ENCODE measurements at regions not wholly inside any gene's neighbourhood (a gene's known extent, or its start where the extent isn't known, plus 50 kb on each side); places are given as distances from the start of the nearest gene placed in this dataset.

DNA sequence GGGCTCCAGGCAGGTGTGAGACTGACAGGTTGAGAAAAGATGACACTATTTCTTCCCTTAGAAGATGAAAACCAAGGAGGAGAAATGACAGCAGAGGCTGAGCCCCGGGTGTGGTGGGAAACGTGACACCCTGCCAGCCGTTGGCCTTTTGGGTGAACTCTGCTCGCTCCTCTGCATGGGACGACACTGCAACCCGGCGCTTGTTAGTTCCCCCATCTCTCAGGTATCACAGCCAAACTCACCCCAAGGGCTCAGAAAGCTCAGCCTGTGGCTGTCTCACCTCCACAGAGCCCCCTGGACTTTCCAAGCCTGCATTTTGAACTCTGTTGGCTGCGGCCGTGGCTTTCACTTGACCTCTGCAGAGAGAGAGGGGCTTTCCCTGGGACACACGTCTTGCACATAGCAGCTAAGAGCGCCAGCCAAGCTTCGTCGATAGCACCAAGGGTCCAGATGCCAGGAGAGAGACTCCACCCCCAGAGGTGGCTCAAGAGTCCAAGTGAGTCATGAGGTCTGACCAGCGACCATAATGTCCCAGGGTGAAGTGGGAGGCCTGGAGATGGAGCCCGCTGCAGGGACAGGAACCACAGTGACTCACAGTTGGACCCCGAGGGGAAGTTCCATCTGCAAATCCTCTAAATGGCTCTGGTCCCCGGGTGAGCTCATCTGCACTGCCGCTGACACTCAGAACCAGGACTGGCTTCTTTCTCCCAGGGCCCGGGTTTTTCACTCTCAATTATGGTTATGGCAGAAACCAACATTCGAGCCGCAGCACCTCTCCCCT is 301.9 kb downstream of the SOX9 start:
- Mint-ChIP-seq H3K36me3 (peaks cover 2% of the 10 kb centered on the region), H3K4me3 (no peak overlapping the region), H3K9me3 (ENCODE audit: low read depth) (peaks cover 3% of the 10 kb centered on the region), H3K27me3 (no peaks in the 10 kb centered on the region), H3K4me1 (peaks cover 21% of the 10 kb centered on the region), H3K27ac (no peak overlapping the region)
- DNase-seq (peak; percentile 42), ATAC-seq (peak; percentile 45)
- CTCF ChIA-PET, result no interaction called here

DNA sequence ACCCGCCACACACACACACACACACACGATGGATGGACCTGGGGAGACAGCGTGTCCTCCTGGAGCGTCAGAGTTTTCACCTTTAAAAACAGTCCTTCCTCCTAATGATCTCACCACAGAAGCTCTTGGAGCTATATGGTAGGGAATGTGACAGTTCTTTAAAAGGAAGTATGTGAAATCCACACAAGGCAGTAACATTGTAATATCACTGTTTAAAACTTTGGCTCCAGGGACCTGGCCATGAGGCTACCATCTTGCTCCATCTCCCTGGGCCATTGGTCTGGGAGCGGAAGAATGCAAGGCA is 302.4 kb downstream of the SOX9 start:
- ATAC-seq (no peak), DNase-seq (no peak)
- H3K9me3 Mint-ChIP-seq (ENCODE audit: low read depth), result peaks cover 1% of the 10 kb centered on the region
- no peak overlapping the region for H3K4me3 Mint-ChIP-seq
- peaks cover 21% of the 10 kb centered on the region for H3K4me1 Mint-ChIP-seq
- peaks cover under 1% of the 10 kb centered on the region for H3K36me3 Mint-ChIP-seq
- H3K27ac Mint-ChIP-seq, result no peak overlapping the region
- H3K27me3 Mint-ChIP-seq, result no peaks in the 10 kb centered on the region
- CTCF ChIA-PET, result no interaction called here

DNA sequence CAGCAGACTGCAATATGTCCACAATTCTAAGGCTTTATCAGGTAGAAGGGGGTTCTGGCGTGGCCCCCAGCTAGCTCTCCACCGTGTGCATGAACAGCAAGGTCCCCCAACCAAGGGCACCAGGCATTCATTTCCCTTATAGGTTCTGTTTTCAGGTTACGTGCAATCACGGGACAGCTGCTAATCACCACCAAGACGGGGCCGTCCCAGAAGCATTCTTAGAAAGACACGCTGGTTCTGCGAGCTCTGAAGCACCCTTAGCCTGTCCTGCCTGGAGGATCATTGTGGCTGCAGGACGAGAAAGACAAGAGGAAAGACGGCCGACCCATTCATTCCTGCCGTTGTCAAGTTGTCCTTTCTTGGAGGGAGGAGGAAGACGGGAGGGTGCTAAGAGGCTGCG is 302.9 kb downstream of the SOX9 start:
- ATAC-seq (no peak), DNase-seq (no peak)
- CTCF ChIA-PET, result no interaction called here
- H3K27ac Mint-ChIP-seq, result no peak overlapping the region
- no peaks in the 10 kb centered on the region for H3K27me3 Mint-ChIP-seq
- no peaks in the 10 kb centered on the region for H3K36me3 Mint-ChIP-seq
- H3K4me3 Mint-ChIP-seq, result no peak overlapping the region
- peaks cover 21% of the 10 kb centered on the region for H3K4me1 Mint-ChIP-seq
- H3K9me3 Mint-ChIP-seq (ENCODE audit: low read depth), result no peaks in the 10 kb centered on the region

DNA sequence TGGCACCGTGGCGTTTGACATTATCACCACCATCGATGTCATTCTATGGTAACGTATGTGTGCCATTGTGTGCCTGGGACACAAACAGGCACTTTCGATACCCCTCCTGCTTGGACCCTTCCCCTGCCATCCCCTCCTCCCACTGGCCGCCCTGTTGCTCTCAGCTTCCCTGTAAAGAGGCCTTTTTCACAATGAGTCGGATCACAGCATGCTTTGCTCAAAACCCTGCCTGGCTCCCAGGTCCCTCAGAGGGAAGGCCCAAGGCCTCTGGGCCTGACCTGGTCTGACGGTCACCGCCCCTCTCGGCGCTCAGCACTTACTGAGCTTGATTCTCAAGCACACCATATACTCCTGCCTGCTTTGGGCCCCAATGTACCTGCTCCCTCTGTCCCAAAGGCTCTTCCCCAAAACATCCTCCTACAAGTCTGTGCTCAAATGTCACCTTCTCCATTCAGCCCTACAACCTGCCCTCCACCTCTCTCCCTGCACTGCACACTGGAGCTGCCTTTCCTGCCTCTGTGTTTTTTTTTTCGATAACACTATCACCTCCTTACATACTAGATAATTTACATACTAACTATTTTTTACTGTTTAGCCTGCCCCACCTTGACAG is 303.8 kb downstream of the SOX9 start:
- H3K27me3 Mint-ChIP-seq, result no peaks in the 10 kb centered on the region

DNA sequence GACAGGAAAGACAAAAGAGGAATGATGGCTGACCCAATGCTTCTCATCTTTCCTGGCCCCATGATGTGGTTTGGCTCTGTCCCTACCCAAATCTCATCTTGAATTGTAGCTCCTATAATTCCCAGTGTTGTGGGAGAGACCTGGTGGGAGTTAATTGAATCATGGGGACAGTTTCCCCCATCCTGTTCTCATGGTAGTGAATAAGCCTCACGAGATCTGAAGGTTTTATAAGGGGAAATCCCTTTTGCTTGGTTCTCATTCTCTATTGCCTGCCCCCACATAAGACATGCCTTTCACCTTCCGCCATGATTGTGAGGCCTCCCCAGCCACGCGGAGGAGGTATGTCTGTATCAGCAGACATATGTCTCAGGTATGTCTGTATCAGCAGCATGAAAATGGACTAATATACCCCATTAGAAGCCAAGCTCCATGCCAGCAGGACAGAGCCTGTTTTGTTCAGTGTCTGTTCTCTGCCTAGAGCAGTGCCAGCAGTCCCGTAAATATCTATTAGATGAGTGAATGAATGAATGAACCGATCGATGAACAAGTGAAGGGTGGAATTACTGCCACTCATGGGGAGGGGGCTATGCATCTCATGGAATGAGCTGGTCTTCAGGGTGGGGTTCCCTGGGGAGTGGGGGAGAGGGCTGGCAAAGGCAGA is 304.4 kb downstream of the SOX9 start:
- H3K27me3 Mint-ChIP-seq, result no peaks in the 10 kb centered on the region
- no peaks in the 10 kb centered on the region for H3K36me3 Mint-ChIP-seq
- ATAC-seq (no peak), DNase-seq (no peak)
- no peak overlapping the region for H3K4me3 Mint-ChIP-seq
- H3K4me1 Mint-ChIP-seq, result peaks cover 21% of the 10 kb centered on the region
- no peaks in the 10 kb centered on the region for H3K9me3 Mint-ChIP-seq (ENCODE audit: low read depth)
- H3K27ac Mint-ChIP-seq, result no peak overlapping the region
- CTCF ChIA-PET, result no interaction called here

More for the DNA sequence above, 303.8 kb downstream of the SOX9 start:
- Mint-ChIP-seq H3K36me3 (no peaks in the 10 kb centered on the region), H3K4me1 (peaks cover 21% of the 10 kb centered on the region), H3K27ac (no peak overlapping the region), H3K9me3 (ENCODE audit: low read depth) (no peaks in the 10 kb centered on the region), H3K4me3 (no peak overlapping the region)
- ATAC-seq (no peak), DNase-seq (no peak)
- CTCF ChIA-PET, result no interaction called here

DNA sequence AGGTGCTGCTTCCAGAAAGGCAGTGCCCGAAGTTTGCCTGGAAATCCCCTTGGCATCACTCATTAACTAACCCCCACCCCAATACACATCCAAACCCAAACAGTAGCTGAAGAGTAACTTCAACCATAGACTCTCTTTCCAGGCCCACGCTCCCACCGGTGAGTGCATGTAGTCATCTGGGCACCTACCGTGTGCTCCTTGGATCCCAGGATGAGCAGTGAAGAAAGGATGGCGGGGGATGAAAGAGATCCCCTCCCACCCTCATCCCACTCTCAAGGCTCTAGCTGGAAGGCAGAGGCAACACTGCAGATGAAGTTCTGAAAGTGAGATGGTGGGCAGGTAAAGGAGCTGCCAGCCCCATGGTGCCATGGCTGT is 305.0 kb downstream of the SOX9 start:
- CTCF ChIA-PET, result no interaction called here
- H3K4me1 Mint-ChIP-seq, result peaks cover 18% of the 10 kb centered on the region
- H3K4me3 Mint-ChIP-seq, result no peak overlapping the region
- DNase-seq (no peak), ATAC-seq (no peak)
- H3K27me3 Mint-ChIP-seq, result no peaks in the 10 kb centered on the region
- H3K27ac Mint-ChIP-seq, result no peak overlapping the region
- no peaks in the 10 kb centered on the region for H3K36me3 Mint-ChIP-seq
- no peaks in the 10 kb centered on the region for H3K9me3 Mint-ChIP-seq (ENCODE audit: low read depth)

DNA sequence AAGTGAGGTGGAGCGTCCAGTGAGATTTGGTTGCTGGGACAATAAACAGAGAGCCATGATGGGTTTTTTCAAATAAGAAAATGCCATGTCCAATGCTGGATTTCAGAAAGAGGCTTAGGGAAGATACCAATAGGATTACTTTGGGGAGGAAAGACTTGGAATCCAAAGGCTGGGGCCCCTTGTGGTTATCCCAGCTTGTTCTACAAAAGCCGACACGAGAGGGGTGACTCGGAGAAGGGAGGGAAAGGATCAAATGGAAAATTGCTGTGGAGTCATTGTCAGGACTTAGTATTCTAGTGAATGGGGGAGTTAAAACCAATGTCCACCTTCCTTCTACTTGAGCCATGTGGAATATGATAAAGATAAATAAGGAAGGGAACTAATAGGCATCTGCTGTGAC is 305.5 kb downstream of the SOX9 start:
- DNase-seq, result no peak
- H3K4me3 Mint-ChIP-seq, result no peak overlapping the region
- H3K27me3 Mint-ChIP-seq, result no peaks in the 10 kb centered on the region
- H3K27ac Mint-ChIP-seq, result no peak overlapping the region
- peaks cover 13% of the 10 kb centered on the region for H3K4me1 Mint-ChIP-seq
- CTCF ChIA-PET, result no interaction called here
- no peaks in the 10 kb centered on the region for H3K9me3 Mint-ChIP-seq (ENCODE audit: low read depth)
- no peaks in the 10 kb centered on the region for H3K36me3 Mint-ChIP-seq
- ATAC-seq, result no peak

DNA sequence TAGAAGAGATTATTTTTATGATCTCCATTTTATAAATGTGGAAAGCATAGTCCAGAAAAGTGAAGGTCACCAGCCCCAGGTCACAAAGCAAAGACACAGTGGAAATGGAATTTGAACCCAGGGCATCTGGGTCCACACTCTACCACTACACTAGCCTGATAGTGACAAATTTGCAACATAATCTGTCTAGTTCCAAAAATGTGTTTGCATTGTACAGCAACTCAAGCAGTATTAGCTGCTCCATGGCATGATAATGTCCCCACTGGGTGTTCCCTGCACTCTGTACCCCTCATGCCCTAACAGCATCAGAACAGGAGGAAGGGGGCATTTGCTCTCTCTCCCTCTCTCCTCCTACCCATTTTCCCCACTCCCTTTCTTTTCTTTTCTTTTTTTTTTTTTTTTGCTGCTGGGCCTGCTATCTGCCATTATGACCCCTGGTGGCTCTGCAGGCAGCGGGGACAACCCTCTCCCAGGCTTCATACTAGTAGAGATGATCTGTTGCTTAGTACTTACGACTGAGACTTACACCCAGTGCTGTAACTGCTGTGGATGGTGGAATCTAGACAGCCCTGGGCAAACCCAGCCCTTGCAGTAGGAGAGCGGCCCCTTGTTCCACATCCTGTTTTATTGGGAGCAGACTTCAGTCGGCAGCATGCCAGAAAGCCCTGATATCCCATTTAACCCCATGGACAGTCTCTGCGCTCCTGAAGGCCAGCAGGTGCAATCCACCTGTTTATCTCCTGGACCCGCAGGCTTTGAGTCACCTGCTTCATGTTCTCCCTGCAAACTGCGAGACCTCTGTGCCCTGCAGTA is 306.3 kb downstream of the SOX9 start:
- ATAC-seq (no peak), DNase-seq (no peak)
- Mint-ChIP-seq H3K4me3 (no peak overlapping the region), H3K4me1 (peaks cover 6% of the 10 kb centered on the region), H3K27me3 (no peaks in the 10 kb centered on the region), H3K27ac (no peak overlapping the region), H3K9me3 (ENCODE audit: low read depth) (no peaks in the 10 kb centered on the region), H3K36me3 (no peaks in the 10 kb centered on the region)
- CTCF ChIA-PET, result no interaction called here

DNA sequence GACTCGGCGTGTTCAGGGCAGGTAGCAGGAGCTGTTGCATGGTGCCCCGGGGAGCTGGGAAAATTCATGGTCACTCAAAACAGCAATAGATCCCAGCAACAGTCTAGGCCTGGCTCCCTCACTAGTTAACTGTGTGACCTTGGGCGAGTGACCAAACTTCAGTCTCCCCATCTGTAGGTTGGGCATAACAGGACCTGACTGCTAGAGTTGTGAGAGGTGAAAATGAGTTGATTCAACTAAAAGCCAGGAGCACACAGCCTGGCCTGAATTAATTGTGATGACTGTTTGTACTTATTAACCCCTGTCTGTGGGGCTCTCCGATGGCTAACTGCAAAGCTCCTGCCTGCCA is 306.9 kb downstream of the SOX9 start:
- H3K27me3 Mint-ChIP-seq, result no peaks in the 10 kb centered on the region
- no peak overlapping the region for H3K27ac Mint-ChIP-seq
- DNase-seq (no peak), ATAC-seq (no peak)
- H3K4me1 Mint-ChIP-seq, result peaks cover 1% of the 10 kb centered on the region
- CTCF ChIA-PET, result no interaction called here
- no peaks in the 10 kb centered on the region for H3K36me3 Mint-ChIP-seq
- H3K4me3 Mint-ChIP-seq, result no peak overlapping the region
- H3K9me3 Mint-ChIP-seq (ENCODE audit: low read depth), result no peaks in the 10 kb centered on the region

DNA sequence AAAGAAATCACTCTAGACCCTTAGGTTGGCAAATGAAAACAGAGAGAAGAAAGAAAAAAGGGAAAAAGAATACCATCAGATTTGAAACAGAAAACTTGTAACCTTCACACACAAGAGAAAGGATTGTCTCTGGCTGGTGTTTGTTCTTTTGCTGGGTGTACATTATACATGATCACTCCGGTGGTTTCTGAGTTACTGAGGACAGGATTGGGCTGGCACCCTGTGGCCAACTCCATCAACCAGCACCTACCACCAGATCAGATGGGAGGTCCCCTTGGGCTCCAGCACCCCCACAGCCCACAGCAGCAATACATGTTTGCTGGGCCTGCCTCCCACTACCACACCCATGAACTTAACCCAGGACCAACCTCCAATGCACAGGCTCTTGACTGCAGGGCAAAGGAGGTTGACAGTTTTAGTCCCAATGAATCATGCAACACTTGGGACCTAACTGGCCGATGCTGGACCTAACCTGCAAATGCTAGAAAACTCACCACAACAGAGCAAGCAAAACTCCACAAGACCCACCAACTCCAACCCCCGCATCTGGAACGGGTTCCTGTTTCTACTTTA is 308.3 kb downstream of the SOX9 start:
- Mint-ChIP-seq H3K4me1 (no peaks in the 10 kb centered on the region), H3K27ac (no peak overlapping the region), H3K9me3 (ENCODE audit: low read depth) (no peaks in the 10 kb centered on the region), H3K4me3 (no peak overlapping the region), H3K36me3 (no peaks in the 10 kb centered on the region), H3K27me3 (no peaks in the 10 kb centered on the region)
- ATAC-seq (no peak), DNase-seq (no peak)
- CTCF ChIA-PET, result no interaction called here

DNA sequence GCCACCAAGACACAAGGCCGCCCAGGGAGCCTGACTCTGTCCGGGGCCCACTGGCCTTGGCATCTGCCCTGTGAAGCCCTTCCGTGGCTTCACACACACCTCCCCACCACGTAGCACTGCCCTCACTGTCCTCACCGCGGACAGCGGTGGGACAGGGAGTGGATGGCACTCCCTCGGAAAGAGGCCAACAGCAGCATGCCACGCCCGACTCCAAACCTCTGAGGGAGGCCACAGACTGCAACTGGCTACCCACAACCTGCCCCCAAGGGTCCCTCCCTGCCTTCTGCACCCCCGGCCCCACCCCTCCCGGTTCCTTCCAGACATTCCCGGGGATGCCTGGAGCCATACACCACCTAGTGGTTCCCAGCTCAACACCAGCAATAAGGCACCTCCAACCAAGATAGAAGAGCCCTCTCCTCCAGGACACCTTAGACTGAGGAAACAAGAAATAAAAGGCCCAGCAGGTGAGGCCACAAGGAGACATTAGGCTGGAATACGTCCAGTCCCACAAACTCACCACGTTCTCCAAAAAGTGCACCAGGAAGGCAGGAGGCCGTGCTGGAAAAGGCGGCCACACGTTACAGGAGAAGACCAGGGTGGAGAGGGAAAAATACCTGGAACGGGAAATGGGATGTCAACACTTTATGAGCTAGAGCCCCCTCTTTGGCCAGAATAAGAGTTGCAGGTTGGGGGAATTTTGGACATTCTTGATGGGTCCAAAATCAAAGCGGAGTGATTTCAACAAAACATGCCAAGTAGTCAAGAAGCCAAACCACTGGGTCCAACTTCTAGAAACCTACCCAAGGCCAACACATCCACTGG is 310.0 kb downstream of the SOX9 start:
- H3K4me3 Mint-ChIP-seq, result no peak overlapping the region
- H3K9me3 Mint-ChIP-seq (ENCODE audit: low read depth), result no peaks in the 10 kb centered on the region
- CTCF ChIA-PET, result no interaction called here
- H3K36me3 Mint-ChIP-seq, result no peaks in the 10 kb centered on the region
- DNase-seq, result no peak
- no peaks in the 10 kb centered on the region for H3K4me1 Mint-ChIP-seq
- no peaks in the 10 kb centered on the region for H3K27me3 Mint-ChIP-seq
- H3K27ac Mint-ChIP-seq, result no peak overlapping the region
- no peak for ATAC-seq

DNA sequence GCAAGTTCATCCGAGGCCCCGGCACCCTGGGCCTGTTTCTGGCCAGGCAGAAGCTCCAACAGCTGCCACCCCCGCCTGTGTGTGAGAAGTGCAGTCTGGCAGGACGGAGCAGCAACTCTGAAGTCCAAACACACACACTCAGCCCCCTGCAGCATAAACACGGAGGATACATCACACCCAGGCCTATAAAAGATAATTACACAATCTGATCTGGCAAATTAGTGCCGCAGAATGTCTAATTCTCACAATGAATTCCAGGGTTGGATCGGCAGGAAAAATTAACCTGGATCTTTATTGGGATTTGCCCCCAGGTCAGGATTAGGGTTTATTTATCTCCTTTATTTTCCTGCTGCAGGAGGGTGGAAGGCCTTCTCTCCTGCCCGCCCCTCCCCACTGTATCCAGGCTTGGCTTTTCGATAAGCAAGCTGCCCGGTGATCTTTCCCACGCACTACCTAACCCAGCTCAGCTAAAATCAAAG is 311.4 kb downstream of the SOX9 start:
- Mint-ChIP-seq H3K27me3 (no peaks in the 10 kb centered on the region), H3K27ac (no peak overlapping the region), H3K9me3 (ENCODE audit: low read depth) (no peaks in the 10 kb centered on the region), H3K36me3 (no peaks in the 10 kb centered on the region), H3K4me3 (no peak overlapping the region), H3K4me1 (no peaks in the 10 kb centered on the region)
- DNase-seq, result no peak
- CTCF ChIA-PET, result no interaction called here
- no peak for ATAC-seq

DNA sequence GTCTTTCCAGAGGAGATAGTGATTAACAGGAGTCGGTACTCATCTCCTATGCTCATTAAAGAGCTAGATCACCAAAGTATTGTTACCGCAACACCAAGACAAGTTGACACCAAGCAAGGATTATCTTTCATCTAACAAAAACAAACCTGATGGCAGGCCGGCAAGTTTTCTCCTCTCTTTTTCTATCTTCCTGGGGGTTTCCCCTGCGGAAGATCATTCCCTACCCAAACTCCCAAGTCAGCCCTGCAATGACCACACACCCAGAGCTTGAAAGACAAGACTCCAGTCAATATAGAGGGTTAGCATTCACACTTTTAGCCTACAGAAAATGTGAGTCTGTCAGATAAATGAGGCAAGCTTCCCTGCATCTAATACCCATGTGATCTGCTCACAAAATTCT is 312.1 kb downstream of the SOX9 start:
- no peak overlapping the region for H3K27ac Mint-ChIP-seq
- H3K27me3 Mint-ChIP-seq, result no peaks in the 10 kb centered on the region
- ATAC-seq, result no peak
- CTCF ChIA-PET, result no interaction called here
- H3K9me3 Mint-ChIP-seq (ENCODE audit: low read depth), result no peaks in the 10 kb centered on the region
- no peak overlapping the region for H3K4me3 Mint-ChIP-seq
- H3K36me3 Mint-ChIP-seq, result no peaks in the 10 kb centered on the region
- DNase-seq, result no peak
- no peaks in the 10 kb centered on the region for H3K4me1 Mint-ChIP-seq
